Esophagus muscularis mucosa (tissue), 4 donors: ENCODE measurements at regions not wholly inside any gene's neighbourhood (a gene's known extent, or its start where the extent isn't known, plus 50 kb on each side); places are given as distances from the start of the nearest gene placed in this dataset.

Experiments used
- CTCF ChIP-seq, 3 experiments: fragments of 200-600 bp in 2 of 3; fragments of 450-650 bp in 1 of 3; sonication (generic) in 2 of 3; IDR thresholded peaks; one replicate each; pipeline ENCODE4 v1.5.1; 2017 to 2019; ENCODE audit warnings: antibody characterized with exemption in 3 of 3, mild to moderate bottlenecking in 2 of 3, moderate library complexity in 1 of 3
- EP300 ChIP-seq: sonication (generic); formaldehyde crosslinking; IDR thresholded peaks from one replicate; pipeline ENCODE4 v1.6.1; 2017; ENCODE audit warnings: antibody characterized with exemption
- POLR2A ChIP-seq: fragments of 450-650 bp; IDR thresholded peaks from one replicate; pipeline ENCODE4 v1.6.1; 2017; ENCODE audit warnings: antibody characterized with exemption, moderate library complexity, mild to moderate bottlenecking, low read depth
- POLR2AphosphoS5 ChIP-seq, 2 donors: sonication (generic); formaldehyde crosslinking; IDR thresholded peaks; one replicate each; pipeline ENCODE4 v1.6.1; 2017; ENCODE audit warnings: antibody characterized with exemption in 2 of 2

- TF ChIP-seq CTCF (IDR thresholded peaks at IDR 0.05): no peak
- no peak for TF ChIP-seq POLR2A
- TF ChIP-seq EP300: no peak
- no peak for TF ChIP-seq POLR2AphosphoS5 (IDR thresholded peaks at IDR 0.05)
Observed at GRCh38 chr9:111740739-111741138, 54.0 kb downstream of the SHOC1 start.
